IMR-90 (cell line): ENCODE measurements at regions not wholly inside any gene's neighbourhood (a gene's known extent, or its start where the extent isn't known, plus 50 kb on each side); places are given as distances from the start of the nearest gene placed in this dataset.

ENCODE experiments used
- ATAC-seq: fragments of 200-7000 bp; cut with Tn5 transposase; 2 replicates; pipeline ENCODE4 v1.9.1; 2020; ENCODE audit warnings: low read depth, mild to moderate bottlenecking, moderate library complexity
- BruUV-seq: library from RNA; stranded (reverse); fragments of 400-500 nt; replicated peaks from 2 replicates; lab custom pipeline; 2021; lab: Mats Ljungman, UMichigan
- CTCF ChIA-PET: fragments of 300-600 bp; formaldehyde crosslinking; extraction: SDS; loops from one replicate; lab custom pipeline; 2021; ENCODE audit warnings: antibody characterized with exemption; lab: Yijun Ruan, JAX
- POLR2A ChIA-PET: fragments of 300-600 bp; sonication (Branson Sonifier 250); formaldehyde crosslinking; loops from one replicate; lab custom pipeline; 2022; ENCODE audit warnings: antibody characterized with exemption; ENCODE audit not compliant: unreplicated experiment; lab: Charles Lee
- DNase-seq: peaks from one replicate; pipeline ENCODE4 v3.0.0; 2013
- H2AFZ ChIP-seq: replicated peaks from 2 replicates; pipeline ENCODE3; 2013; ENCODE audit warnings: low read length, mild to moderate bottlenecking; ENCODE audit not compliant: poor library complexity
- H2AK5ac ChIP-seq: 2 replicates; pipeline ENCODE4 v1.6.1; 2013; ENCODE audit warnings: low read depth, low read length, inconsistent platforms
- H2AK9ac ChIP-seq: replicated peaks from 2 replicates; pipeline ENCODE3; 2013; ENCODE audit warnings: mild to moderate bottlenecking, low read depth, low read length, moderate library complexity; ENCODE audit not compliant: poor library complexity
- H2BK120ac ChIP-seq: 2 replicates; pipeline ENCODE4 v1.6.1; 2013; ENCODE audit warnings: low read depth, low read length, inconsistent platforms
- H2BK15ac ChIP-seq: 3 replicates; pipeline ENCODE4 v1.6.1; 2013; ENCODE audit warnings: low read depth, low read length, inconsistent platforms
- H2BK20ac ChIP-seq: 2 replicates; pipeline ENCODE4 v1.6.1; 2013; ENCODE audit warnings: low read depth, mild to moderate bottlenecking, inconsistent platforms, low read length, moderate library complexity
- H2BK5ac ChIP-seq: 2 replicates; pipeline ENCODE4 v1.6.1; 2013; ENCODE audit warnings: mild to moderate bottlenecking, low read depth, low read length, inconsistent platforms; ENCODE audit not compliant: poor library complexity, severe bottlenecking
- H3K14ac ChIP-seq: replicated peaks from 2 replicates; pipeline ENCODE4 v1.6.1; 2013; ENCODE audit warnings: low read depth, low read length, inconsistent platforms
- H3K18ac ChIP-seq: 2 replicates; pipeline ENCODE4 v1.6.1; 2013; ENCODE audit warnings: low read depth, low read length, control low read depth
- H3K23ac ChIP-seq: 2 replicates; pipeline ENCODE4 v1.6.1; 2013; ENCODE audit warnings: low read depth, low read length, inconsistent platforms
- H3K27ac ChIP-seq: 2 replicates; pipeline ENCODE4 v1.5.1; 2013; ENCODE audit warnings: mild to moderate bottlenecking, control low read depth, low read length; ENCODE audit not compliant: insufficient read depth
- H3K27me3 ChIP-seq: 2 replicates; pipeline ENCODE4 v1.6.1; 2013; ENCODE audit warnings: low read length; ENCODE audit not compliant: control insufficient read depth, insufficient read depth
- H3K36me3 ChIP-seq: 2 replicates; pipeline ENCODE4 v1.6.1; 2013; ENCODE audit warnings: low read length, mixed read lengths; ENCODE audit not compliant: control insufficient read depth, insufficient read depth
- H3K4ac ChIP-seq: 2 replicates; pipeline ENCODE4 v1.6.1; 2013; ENCODE audit warnings: low read depth, low read length, inconsistent platforms
- H3K4me1 ChIP-seq: 2 replicates; pipeline ENCODE4 v1.6.1; 2013; ENCODE audit warnings: low read length, mixed read lengths; ENCODE audit not compliant: control insufficient read depth, insufficient read depth
- H3K4me2 ChIP-seq: 2 replicates; pipeline ENCODE4 v1.6.1; 2013; ENCODE audit warnings: low read depth, mild to moderate bottlenecking, control low read depth, low read length, moderate library complexity
- H3K4me3 ChIP-seq: 2 replicates; pipeline ENCODE4 v1.5.1; 2013; ENCODE audit warnings: low read depth, mild to moderate bottlenecking, control low read depth, low read length, moderate library complexity; ENCODE audit not compliant: insufficient read depth
- H3K56ac ChIP-seq: 2 replicates; pipeline ENCODE4 v1.6.1; 2013; ENCODE audit warnings: low read length, inconsistent platforms; ENCODE audit not compliant: insufficient read depth; ENCODE audit errors: extremely low read depth
- H3K79me1 ChIP-seq, 2 experiments: 2 replicates each; pipeline ENCODE4 v1.6.1; 2013; ENCODE audit warnings: low read length in 2 of 2, inconsistent platforms in 1 of 2, low read depth in 1 of 2
- H3K9ac ChIP-seq: 2 replicates; pipeline ENCODE4 v1.6.1; 2013; ENCODE audit warnings: low read depth, low read length, control low read depth
- H3K9me1 ChIP-seq: 2 replicates; pipeline ENCODE4 v1.6.1; 2013; ENCODE audit warnings: low read length, inconsistent platforms; ENCODE audit not compliant: insufficient read depth
- H3K9me3 ChIP-seq: 2 replicates; pipeline ENCODE4 v1.6.1; 2013; ENCODE audit warnings: low read length; ENCODE audit not compliant: control insufficient read depth, insufficient read depth
- H4K20me1 ChIP-seq: 2 replicates; pipeline ENCODE4 v1.6.1; 2013; ENCODE audit warnings: low read length, inconsistent platforms; ENCODE audit not compliant: insufficient read depth
- H4K5ac ChIP-seq: 2 replicates; pipeline ENCODE4 v1.6.1; 2013; ENCODE audit warnings: mild to moderate bottlenecking, low read depth, low read length, control low read depth
- H4K8ac ChIP-seq, 2 experiments: 2 replicates each; pipeline ENCODE4 v1.6.1; 2013; ENCODE audit warnings: low read depth in 2 of 2, low read length in 2 of 2, control low read depth in 1 of 2, inconsistent platforms in 1 of 2
- H4K91ac ChIP-seq: 2 replicates; pipeline ENCODE4 v1.6.1; 2013; ENCODE audit warnings: low read depth, low read length, inconsistent platforms; ENCODE audit not compliant: insufficient read depth
- BHLHE40 ChIP-seq: fragments of 150-350 bp; IDR thresholded peaks from 2 replicates; pipeline ENCODE4 v1.6.1; 2016; ENCODE audit warnings: mild to moderate bottlenecking, low read depth, low read length
- CEBPB ChIP-seq: IDR thresholded peaks from 2 replicates; pipeline ENCODE4 v1.6.1; 2012; ENCODE audit warnings: low read depth, low read length, improper control_type of control experiment
- CHD1 ChIP-seq: IDR thresholded peaks from 2 replicates; pipeline ENCODE4 v1.6.1; 2012; ENCODE audit warnings: low read depth, low read length, improper control_type of control experiment
- FOS ChIP-seq: fragments of 150-350 bp; IDR thresholded peaks from 2 replicates; pipeline ENCODE4 v1.6.1; 2016; ENCODE audit warnings: low read depth, low read length
- MAFK ChIP-seq: IDR thresholded peaks from 2 replicates; pipeline ENCODE4 v1.6.1; 2012; ENCODE audit warnings: low read depth, low read length, improper control_type of control experiment
- MAZ ChIP-seq: IDR thresholded peaks from 2 replicates; pipeline ENCODE4 v1.6.1; 2012; ENCODE audit warnings: low read depth, mild to moderate bottlenecking, low read length, improper control_type of control experiment, moderate library complexity, borderline replicate concordance
- MXI1 ChIP-seq: IDR thresholded peaks from 2 replicates; pipeline ENCODE4 v1.6.1; 2012; ENCODE audit warnings: low read depth, mild to moderate bottlenecking, low read length, moderate library complexity, borderline replicate concordance
- NFE2L2 ChIP-seq: fragments of 150-350 bp; IDR thresholded peaks from 2 replicates; pipeline ENCODE4 v1.6.1; 2016; ENCODE audit warnings: low read depth, mild to moderate bottlenecking, low read length
- POLR2A ChIP-seq: IDR thresholded peaks from 2 replicates; pipeline ENCODE4 v1.6.1; 2012; ENCODE audit warnings: mild to moderate bottlenecking, low read depth, low read length
- RAD21 ChIP-seq: IDR thresholded peaks from 2 replicates; pipeline ENCODE4 v1.6.1; 2012; ENCODE audit warnings: low read length, improper control_type of control experiment
- RCOR1 ChIP-seq: IDR thresholded peaks from 2 replicates; pipeline ENCODE4 v1.6.1; 2012; ENCODE audit warnings: mild to moderate bottlenecking, low read length, improper control_type of control experiment; ENCODE audit not compliant: insufficient replicate concordance
- RFX5 ChIP-seq: IDR thresholded peaks from 2 replicates; pipeline ENCODE4 v1.8.0; 2012; ENCODE audit warnings: low read depth, mild to moderate bottlenecking, low read length, moderate library complexity
- SMC3 ChIP-seq: fragments of 150-350 bp; IDR thresholded peaks from 2 replicates; pipeline ENCODE4 v1.6.1; 2016; ENCODE audit warnings: low read depth, mild to moderate bottlenecking, antibody characterized with exemption, low read length, moderate library complexity
- WGBS, 2 experiments: methylation state at CpG; one replicate each; pipeline versions ENCODE4 v1.1.5 to v1.1.7; 2013; ENCODE audit warnings: missing lambda C conversion rate in 2 of 2; ENCODE audit not compliant: insufficient read length in 1 of 2; ENCODE audit errors: extremely low coverage in 2 of 2; 5-methylcytosine and 5-hydroxymethylcytosine counted together
- dilution Hi-C: fragments of 300-500 bp; cut with HindIII; formaldehyde crosslinking; loops from one replicate; pipeline ENCODE4 v1.14.3; 2018; ENCODE audit warnings: low sequenced_read_pairs; ENCODE audit not compliant: unreplicated experiment
- in situ Hi-C: fragments of 300-500 bp; cut with MboI; formaldehyde crosslinking; loops from 3 replicates; pipeline ENCODE4 v1.14.3; 2019; ENCODE audit warnings: low sequenced_read_pairs, inconsistent platforms, mixed read lengths
- intact Hi-C: fragments of 100-400 bp; cut with micrococcal nuclease; formaldehyde crosslinking; loops from 2 replicates; pipeline ENCODE4 v1.10.0; 2022
- TF ChIP-seq, protein P1 (sequence below): conservative IDR thresholded peaks from 2 replicates; pipeline ENCODE4 v1.5.1; 2012; ENCODE audit warnings: mild to moderate bottlenecking, low read depth, low read length, improper control_type of control experiment
- TF ChIP-seq, protein P2 (sequence below): fragments of 150-350 bp; IDR thresholded peaks from 2 replicates; pipeline ENCODE4 v1.6.1; 2017; ENCODE audit warnings: mild to moderate bottlenecking, antibody characterized with exemption, low read length, low read depth
- TF ChIP-seq, protein P3 (sequence below): fragments of 150-350 bp; IDR thresholded peaks from 2 replicates; pipeline ENCODE4 v1.6.1; 2016; ENCODE audit warnings: low read depth, mild to moderate bottlenecking, low read length, moderate library complexity, borderline replicate concordance

DNA sequence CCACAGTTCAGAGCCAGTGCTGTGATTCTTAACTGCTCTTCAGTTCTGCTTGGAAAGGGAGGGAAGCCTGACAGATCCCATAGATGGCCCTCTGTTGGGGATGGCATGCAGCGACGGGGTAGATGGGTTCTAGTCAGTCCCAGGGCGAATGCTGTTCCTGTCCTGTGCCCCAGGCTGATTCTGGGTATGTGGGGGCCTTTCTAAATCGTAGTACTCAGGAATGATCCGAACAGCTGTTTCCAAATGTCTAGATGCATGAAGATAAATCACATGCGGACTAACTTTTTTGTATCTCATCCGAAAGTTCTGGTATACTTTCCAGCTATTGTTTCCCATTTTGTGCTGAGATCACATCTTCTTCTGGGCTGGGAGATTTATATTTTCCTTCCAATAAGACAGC, 186.0 kb upstream of the MKI67 start:
- Histone ChIP-seq H3K9ac (no peak overlapping the region), H4K91ac (no peak overlapping the region), H3K18ac (no peak overlapping the region), H2BK120ac (no peak overlapping the region), H2BK20ac (no peak overlapping the region), H4K8ac (no peak overlapping the region), H3K27ac (no peak overlapping the region), H3K56ac (no peak overlapping the region), H3K14ac (no peak overlapping the region), H3K9me3 (peaks cover 30% of the 10 kb centered on the region), H3K27me3 (no peaks in the 10 kb centered on the region), H2BK5ac (no peak overlapping the region), H4K20me1 (no peaks in the 10 kb centered on the region), H2AK9ac (no peak overlapping the region), H3K79me1 (no peaks in the 10 kb centered on the region), H2AFZ (no peak overlapping the region), H3K4me1 (no peaks in the 10 kb centered on the region), H3K4me3 (no peak overlapping the region), H2BK15ac (no peak overlapping the region), H3K4me2 (no peak overlapping the region), H3K9me1 (no peaks in the 10 kb centered on the region), H3K4ac (no peak overlapping the region), H3K23ac (no peak overlapping the region), H3K36me3 (no peaks in the 10 kb centered on the region), H2AK5ac (no peak overlapping the region), H4K5ac (no peak overlapping the region)
- CTCF ChIA-PET = no interaction called here
- 52% methylated on average over 4 of the region's 7 CpGs; no CpG with 5 or more reads in 1 of the 2 experiments for WGBS, 2 experiments
- BruUV-seq = no TSS peak
- in situ Hi-C loops = no loop called here
- dilution Hi-C loops = no loop called here
- ATAC-seq (no peak), DNase-seq (no peak)
- TF ChIP-seq SMC3 = no peak
- TF ChIP-seq RAD21 = no peak
- TF ChIP-seq, protein P1, sequence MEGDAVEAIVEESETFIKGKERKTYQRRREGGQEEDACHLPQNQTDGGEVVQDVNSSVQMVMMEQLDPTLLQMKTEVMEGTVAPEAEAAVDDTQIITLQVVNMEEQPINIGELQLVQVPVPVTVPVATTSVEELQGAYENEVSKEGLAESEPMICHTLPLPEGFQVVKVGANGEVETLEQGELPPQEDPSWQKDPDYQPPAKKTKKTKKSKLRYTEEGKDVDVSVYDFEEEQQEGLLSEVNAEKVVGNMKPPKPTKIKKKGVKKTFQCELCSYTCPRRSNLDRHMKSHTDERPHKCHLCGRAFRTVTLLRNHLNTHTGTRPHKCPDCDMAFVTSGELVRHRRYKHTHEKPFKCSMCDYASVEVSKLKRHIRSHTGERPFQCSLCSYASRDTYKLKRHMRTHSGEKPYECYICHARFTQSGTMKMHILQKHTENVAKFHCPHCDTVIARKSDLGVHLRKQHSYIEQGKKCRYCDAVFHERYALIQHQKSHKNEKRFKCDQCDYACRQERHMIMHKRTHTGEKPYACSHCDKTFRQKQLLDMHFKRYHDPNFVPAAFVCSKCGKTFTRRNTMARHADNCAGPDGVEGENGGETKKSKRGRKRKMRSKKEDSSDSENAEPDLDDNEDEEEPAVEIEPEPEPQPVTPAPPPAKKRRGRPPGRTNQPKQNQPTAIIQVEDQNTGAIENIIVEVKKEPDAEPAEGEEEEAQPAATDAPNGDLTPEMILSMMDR = no peak
- TF ChIP-seq, protein P2, sequence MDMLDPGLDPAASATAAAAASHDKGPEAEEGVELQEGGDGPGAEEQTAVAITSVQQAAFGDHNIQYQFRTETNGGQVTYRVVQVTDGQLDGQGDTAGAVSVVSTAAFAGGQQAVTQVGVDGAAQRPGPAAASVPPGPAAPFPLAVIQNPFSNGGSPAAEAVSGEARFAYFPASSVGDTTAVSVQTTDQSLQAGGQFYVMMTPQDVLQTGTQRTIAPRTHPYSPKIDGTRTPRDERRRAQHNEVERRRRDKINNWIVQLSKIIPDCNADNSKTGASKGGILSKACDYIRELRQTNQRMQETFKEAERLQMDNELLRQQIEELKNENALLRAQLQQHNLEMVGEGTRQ = no peak
- no peak for TF ChIP-seq MXI1
- TF ChIP-seq NFE2L2 = no peak
- no peak for TF ChIP-seq FOS
- no peak for TF ChIP-seq CEBPB
- TF ChIP-seq, protein P3, sequence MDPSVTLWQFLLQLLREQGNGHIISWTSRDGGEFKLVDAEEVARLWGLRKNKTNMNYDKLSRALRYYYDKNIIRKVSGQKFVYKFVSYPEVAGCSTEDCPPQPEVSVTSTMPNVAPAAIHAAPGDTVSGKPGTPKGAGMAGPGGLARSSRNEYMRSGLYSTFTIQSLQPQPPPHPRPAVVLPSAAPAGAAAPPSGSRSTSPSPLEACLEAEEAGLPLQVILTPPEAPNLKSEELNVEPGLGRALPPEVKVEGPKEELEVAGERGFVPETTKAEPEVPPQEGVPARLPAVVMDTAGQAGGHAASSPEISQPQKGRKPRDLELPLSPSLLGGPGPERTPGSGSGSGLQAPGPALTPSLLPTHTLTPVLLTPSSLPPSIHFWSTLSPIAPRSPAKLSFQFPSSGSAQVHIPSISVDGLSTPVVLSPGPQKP = no peak
- TF ChIP-seq BHLHE40 = no peak
- TF ChIP-seq MAZ = no peak
- TF ChIP-seq MAFK = no peak
- no peak for TF ChIP-seq RCOR1
- no peak for TF ChIP-seq RFX5
- TF ChIP-seq POLR2A = no peak
- TF ChIP-seq CHD1 = no peak
- intact Hi-C loops = no loop called here
- POLR2A ChIA-PET = no interaction called here
